H1 (cell line): ENCODE measurements at regions not wholly inside any gene's neighbourhood (a gene's known extent, or its start where the extent isn't known, plus 50 kb on each side); places are given as distances from the start of the nearest gene placed in this dataset.

Source experiments
- CTCF ChIA-PET: fragments of 300-600 bp; sonication (Branson Sonifier 250); formaldehyde crosslinking; loops from one replicate; lab custom pipeline; 2021; ENCODE audit not compliant: partially characterized antibody; lab: Charles Lee
- POLR2A ChIA-PET: fragments of 300-600 bp; sonication (Branson Sonifier 250); formaldehyde crosslinking; loops from one replicate; lab custom pipeline; 2021; ENCODE audit warnings: inconsistent platforms; ENCODE audit not compliant: partially characterized antibody; lab: Charles Lee
- DNase-seq, 2 experiments: peaks; one replicate each; pipeline versions ENCODE4 v3.0.0 to v3.0.0-alpha.2; 2010 to 2022; ENCODE audit warnings: low spot score in 2 of 2, low read depth in 1 of 2, mixed read lengths in 1 of 2
- FAIRE-seq: peaks from 2 replicates; lab custom pipeline; 2011; peaks lifted over from hg19 to GRCh38; lab: Jason Lieb, UNC
- H2AFZ ChIP-seq: 2 replicates; pipeline ENCODE4 v1.8.1; 2012; ENCODE audit warnings: low read length, inconsistent platforms
- H2AK5ac ChIP-seq: 2 replicates; pipeline ENCODE4 v1.6.1; 2013; ENCODE audit warnings: low read depth, low read length
- H2BK120ac ChIP-seq: replicated peaks from 2 replicates; pipeline ENCODE3; 2013; ENCODE audit warnings: low read depth, low read length, inconsistent platforms
- H2BK12ac ChIP-seq: 2 replicates; pipeline ENCODE4 v1.6.1; 2013; ENCODE audit warnings: low read depth, low read length
- H2BK15ac ChIP-seq: 2 replicates; pipeline ENCODE4 v1.6.1; 2013; ENCODE audit warnings: low read length
- H2BK20ac ChIP-seq: 2 replicates; pipeline ENCODE4 v1.6.1; 2013; ENCODE audit warnings: low read length
- H2BK5ac ChIP-seq: 2 replicates; pipeline ENCODE4 v1.6.1; 2013; ENCODE audit warnings: low read depth, low read length
- H3K14ac ChIP-seq: 2 replicates; pipeline ENCODE4 v1.6.1; 2013; ENCODE audit warnings: inconsistent platforms; ENCODE audit not compliant: insufficient read length
- H3K18ac ChIP-seq: 2 replicates; pipeline ENCODE4 v1.6.1; 2013; ENCODE audit warnings: low read length; ENCODE audit errors: extremely low read depth
- H3K23ac ChIP-seq: 2 replicates; pipeline ENCODE4 v1.6.1; 2013; ENCODE audit warnings: inconsistent platforms; ENCODE audit not compliant: insufficient read length
- H3K23me2 ChIP-seq: 2 replicates; pipeline ENCODE4 v1.6.1; 2013; ENCODE audit warnings: low read depth, low read length
- H3K27ac ChIP-seq: 2 replicates; pipeline ENCODE4 v1.6.1; 2011; ENCODE audit warnings: low read depth, low read length, inconsistent platforms
- H3K27me3 ChIP-seq, 4 experiments: replicated peaks in 1 of 4; 1 replicate in 1 of 4; 2 replicates in 3 of 4; pipeline versions ENCODE4 v1.6.1 to v1.8.1; 2011 to 2013; ENCODE audit warnings: low read length in 3 of 4, mild to moderate bottlenecking in 3 of 4, inconsistent platforms in 2 of 4, mixed read lengths in 2 of 4, moderate library complexity in 1 of 4; ENCODE audit not compliant: control insufficient read depth in 3 of 4, insufficient read depth in 3 of 4; ENCODE audit errors: extremely low read depth in 1 of 4
- H3K36me3 ChIP-seq, 4 experiments: 2 replicates each; pipeline versions ENCODE4 v1.6.1 to v1.8.1; 2011 to 2013; ENCODE audit warnings: mild to moderate bottlenecking in 4 of 4, low read length in 3 of 4, moderate library complexity in 2 of 4, control low read depth in 1 of 4, inconsistent platforms in 1 of 4; ENCODE audit not compliant: insufficient read depth in 4 of 4, control insufficient read depth in 2 of 4
- H3K4ac ChIP-seq: replicated peaks from 2 replicates; pipeline ENCODE3; 2013; ENCODE audit warnings: low read length, low read depth, mixed read lengths, inconsistent platforms; ENCODE audit not compliant: insufficient read length
- H3K4me1 ChIP-seq, 4 experiments: replicated peaks in 1 of 4; 1 replicate in 1 of 4; 2 replicates in 3 of 4; pipeline versions ENCODE4 v1.6.1 to v1.8.1; 2011 to 2013; ENCODE audit warnings: low read length in 3 of 4, inconsistent platforms in 2 of 4, mixed read lengths in 1 of 4; ENCODE audit not compliant: insufficient read depth in 4 of 4, control insufficient read depth in 3 of 4
- H3K4me2 ChIP-seq, 2 experiments: 2 replicates each; pipeline versions ENCODE4 v1.6.1 to v1.8.1; 2011 to 2013; ENCODE audit warnings: low read depth in 2 of 2, low read length in 2 of 2, control low read depth in 1 of 2, inconsistent platforms in 1 of 2, mild to moderate bottlenecking in 1 of 2; ENCODE audit not compliant: insufficient read depth in 1 of 2
- H3K4me3 ChIP-seq, 4 experiments: fragments of 200-600, 300-600 bp in 1 of 4; sonication (generic), shearing (Covaris generic), sonication (Bioruptor Twin) in 1 of 4; 2 replicates each; pipeline versions ENCODE4 v1.5.1 to v1.8.1; 2011 to 2016; ENCODE audit warnings: low read length in 4 of 4, low read depth in 3 of 4, control low read depth in 2 of 4, inconsistent platforms in 2 of 4, mild to moderate bottlenecking in 2 of 4, mixed read lengths in 1 of 4, moderate library complexity in 1 of 4; ENCODE audit not compliant: insufficient read depth in 2 of 4; ENCODE audit errors: extremely low read depth in 1 of 4
- H3K56ac ChIP-seq: replicated peaks from 2 replicates; pipeline ENCODE3; 2013; ENCODE audit warnings: low read depth, mild to moderate bottlenecking, mixed read lengths, low read length, inconsistent platforms; ENCODE audit not compliant: insufficient read length
- H3K79me1 ChIP-seq: 2 replicates; pipeline ENCODE4 v1.6.1; 2013; ENCODE audit warnings: low read depth, low read length, control low read depth
- H3K79me2 ChIP-seq, 2 experiments: 2 replicates each; pipeline versions ENCODE4 v1.6.1 to v1.8.1; 2012 to 2013; ENCODE audit warnings: low read length in 2 of 2, mild to moderate bottlenecking in 2 of 2, inconsistent platforms in 1 of 2; ENCODE audit not compliant: insufficient read depth in 2 of 2, control insufficient read depth in 1 of 2
- H3K9ac ChIP-seq, 4 experiments: replicated peaks in 1 of 4; 1 replicate in 1 of 4; 2 replicates in 3 of 4; pipeline versions ENCODE4 v1.6.1 to v1.8.1; 2011 to 2013; ENCODE audit warnings: low read depth in 3 of 4, low read length in 3 of 4, control low read depth in 2 of 4, mild to moderate bottlenecking in 2 of 4, moderate library complexity in 2 of 4, inconsistent platforms in 1 of 4; ENCODE audit errors: extremely low read depth in 1 of 4
- H3K9me3 ChIP-seq, 2 experiments: 2 replicates each; pipeline versions ENCODE4 v1.6.1 to v1.8.1; 2012 to 2013; ENCODE audit warnings: mild to moderate bottlenecking in 2 of 2, moderate library complexity in 2 of 2, control low read depth in 1 of 2, inconsistent platforms in 1 of 2, low read depth in 1 of 2, low read length in 1 of 2, mixed read lengths in 1 of 2; ENCODE audit not compliant: insufficient read depth in 2 of 2
- H4K20me1 ChIP-seq, 2 experiments: replicated peaks in 1 of 2; 2 replicates each; pipeline versions ENCODE3 to v1.8.1; 2011 to 2013; ENCODE audit warnings: inconsistent platforms in 2 of 2, low read length in 2 of 2, mild to moderate bottlenecking in 1 of 2; ENCODE audit not compliant: insufficient read depth in 2 of 2, control insufficient read depth in 1 of 2
- H4K5ac ChIP-seq: 2 replicates; pipeline ENCODE4 v1.6.1; 2013; ENCODE audit warnings: low read length, low read depth, mixed read lengths, inconsistent platforms; ENCODE audit not compliant: insufficient read length
- H4K8ac ChIP-seq: 2 replicates; pipeline ENCODE4 v1.8.0; 2013; ENCODE audit warnings: mild to moderate bottlenecking, moderate library complexity, low read length, inconsistent platforms; ENCODE audit not compliant: insufficient read depth; ENCODE audit errors: extremely low read depth
- H4K91ac ChIP-seq: replicated peaks from 2 replicates; pipeline ENCODE3; 2013; ENCODE audit warnings: low read length, mixed read lengths, inconsistent platforms; ENCODE audit not compliant: insufficient read length
- SIN3A ChIP-seq, 2 experiments: IDR thresholded peaks in 1 of 2; conservative IDR thresholded peaks in 1 of 2; 2 replicates each; pipeline ENCODE4 v1.6.1; 2011 to 2012; ENCODE audit warnings: low read length in 2 of 2, improper control_type of control experiment in 1 of 2, low read depth in 1 of 2, mild to moderate bottlenecking in 1 of 2
- WGBS, 2 experiments: shearing (Covaris generic) in 1 of 2; methylation state at CpG; one replicate each; pipeline versions ENCODE4 v1.1.6 to v1.1.7; 2013 to 2015; ENCODE audit warnings: low lambda C conversion rate in 2 of 2, mixed read lengths in 2 of 2, inconsistent platforms in 1 of 2, low coverage in 1 of 2, missing lambda C conversion rate in 1 of 2; ENCODE audit not compliant: insufficient replicate concordance in 2 of 2, insufficient coverage in 1 of 2, insufficient read length in 1 of 2; ENCODE audit errors: extremely low coverage in 1 of 2, missing lambda C conversion rate in 1 of 2; 5-methylcytosine and 5-hydroxymethylcytosine counted together
- TF ChIP-seq, protein P1 (sequence below): IDR thresholded peaks from 2 replicates; pipeline ENCODE4 v1.6.1; 2012; ENCODE audit warnings: inconsistent platforms

GRCh38 chr2:196437626-196438025 is 201.9 kb upstream of the CCDC150 start:
- no peak overlapping the region for H2BK15ac ChIP-seq
- H3K9ac ChIP-seq = no peak overlapping the region
- no peak overlapping the region for H3K4ac ChIP-seq
- TF ChIP-seq, protein P1, sequence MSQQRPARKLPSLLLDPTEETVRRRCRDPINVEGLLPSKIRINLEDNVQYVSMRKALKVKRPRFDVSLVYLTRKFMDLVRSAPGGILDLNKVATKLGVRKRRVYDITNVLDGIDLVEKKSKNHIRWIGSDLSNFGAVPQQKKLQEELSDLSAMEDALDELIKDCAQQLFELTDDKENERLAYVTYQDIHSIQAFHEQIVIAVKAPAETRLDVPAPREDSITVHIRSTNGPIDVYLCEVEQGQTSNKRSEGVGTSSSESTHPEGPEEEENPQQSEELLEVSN = peak; percentile 40; the same call in 1 of the 2 replicates
- no peak for TF ChIP-seq SIN3A (conservative IDR thresholded peaks at IDR 0.05 in 1 of 2, IDR thresholded peaks at IDR 0.05 in 1 of 2; ENCODE audit: low read depth in 1 of 2, low read length in 2 of 2)
- no peak overlapping the region for H3K23ac ChIP-seq
- H2AK5ac ChIP-seq = no peak overlapping the region
- H3K4me1 ChIP-seq = no peaks in the 10 kb centered on the region
- H3K18ac ChIP-seq = no peak overlapping the region
- no peak overlapping the region for H3K27ac ChIP-seq
- no peaks in the 10 kb centered on the region for H3K23me2 ChIP-seq
- DNase-seq (no peak), FAIRE-seq (no peak)
- H3K56ac ChIP-seq = no peak overlapping the region
- H3K4me2 ChIP-seq = no peak overlapping the region
- no peak overlapping the region for H4K8ac ChIP-seq
- no peaks in the 10 kb centered on the region for H3K79me1 ChIP-seq
- H2BK5ac ChIP-seq = no peak overlapping the region
- WGBS, 2 experiments = 75% methylated on average over 6 of the region's 6 CpGs; no CpG with 5 or more reads in 1 of the 2 experiments
- H2BK20ac ChIP-seq = no peak overlapping the region
- H3K36me3 ChIP-seq = no peaks in the 10 kb centered on the region
- no peak overlapping the region for H3K14ac ChIP-seq
- ChIA-PET POLR2A (interaction anchor here (0.6 kb wide), 1 partner anchor 13 kb away, joined by 4 read pairs; no protein-coding TSS in a partner anchor), CTCF (interaction anchor here (0.5 to 1.2 kb wide), 2 partner anchors 10 to 359 kb away, joined by 3 to 4 read pairs; no protein-coding TSS in a partner anchor)
- H2BK120ac ChIP-seq = no peak overlapping the region
- no peak overlapping the region for H2BK12ac ChIP-seq
- H3K9me3 ChIP-seq = no peaks in the 10 kb centered on the region
- no peak overlapping the region for H4K91ac ChIP-seq
- H3K79me2 ChIP-seq = no peaks in the 10 kb centered on the region
- no peaks in the 10 kb centered on the region for H4K20me1 ChIP-seq
- H3K4me3 ChIP-seq = no peak overlapping the region
- no peak overlapping the region for H2AFZ ChIP-seq
- H4K5ac ChIP-seq = no peak overlapping the region
- H3K27me3 ChIP-seq = no peaks in the 10 kb centered on the region
